ENCODE measurements at regions not wholly inside any gene's neighbourhood (a gene's known extent, or its start where the extent isn't known, plus 50 kb on each side); places are given as distances from the start of the nearest gene placed in this dataset.

- peak; percentile 93 to 97 for DNase-seq
These were observed 320.7 kb upstream of the JARID2 start for GRCh38 chr6:14925025-14925698.

- DNase-seq: no peak
These were observed 320.2 kb upstream of the JARID2 start for GRCh38 chr6:14925699-14926026.

DNA sequence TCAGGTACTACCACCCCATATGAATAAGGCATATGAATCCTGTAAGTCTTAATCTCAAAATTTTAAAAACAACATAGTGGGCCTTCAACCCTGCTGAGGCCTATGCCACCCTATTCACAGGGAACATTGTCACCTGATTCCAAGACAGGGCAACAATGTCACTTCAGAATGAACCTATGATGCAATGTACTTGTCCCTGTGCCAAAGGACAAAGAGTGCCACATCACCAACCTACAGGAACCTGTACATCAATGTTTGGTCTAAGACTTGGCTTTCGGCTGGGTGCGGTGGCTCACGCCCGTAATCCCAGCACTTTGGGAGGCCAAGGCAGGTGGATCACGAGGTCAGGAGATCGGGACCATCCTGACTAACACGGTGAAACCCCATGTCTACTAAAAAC is 318.5 kb upstream of the JARID2 start:
- DNase-seq: peak in 1 of 2 experiments; percentile 42

DNA sequence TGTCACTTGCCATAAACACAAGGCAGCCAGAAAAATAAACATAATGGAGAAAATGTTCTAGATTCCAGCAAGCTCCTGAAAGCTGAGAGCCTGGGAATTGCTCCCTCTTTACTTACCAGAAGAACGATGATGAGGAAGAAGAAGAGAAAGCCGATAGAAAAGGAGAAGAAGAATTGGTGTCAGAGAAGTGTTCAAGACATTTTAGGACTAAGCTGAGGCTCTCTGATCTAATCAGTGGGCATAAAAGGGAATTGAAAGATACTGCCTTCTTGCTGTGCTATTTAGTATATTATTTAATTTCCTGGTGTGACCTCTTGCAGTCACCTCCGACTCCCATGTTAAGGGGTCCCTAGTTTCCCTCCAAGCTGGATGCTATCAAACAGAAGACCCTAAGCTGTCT is 316.6 kb upstream of the JARID2 start:
- DNase-seq: no peak

GRCh38 chr6:14930366-14930989 is 315.4 kb upstream of the JARID2 start:
- DNase-seq: no peak

GRCh38 chr6:14932485-14933182 is 313.2 kb upstream of the JARID2 start:
- DNase-seq: no peak

DNA sequence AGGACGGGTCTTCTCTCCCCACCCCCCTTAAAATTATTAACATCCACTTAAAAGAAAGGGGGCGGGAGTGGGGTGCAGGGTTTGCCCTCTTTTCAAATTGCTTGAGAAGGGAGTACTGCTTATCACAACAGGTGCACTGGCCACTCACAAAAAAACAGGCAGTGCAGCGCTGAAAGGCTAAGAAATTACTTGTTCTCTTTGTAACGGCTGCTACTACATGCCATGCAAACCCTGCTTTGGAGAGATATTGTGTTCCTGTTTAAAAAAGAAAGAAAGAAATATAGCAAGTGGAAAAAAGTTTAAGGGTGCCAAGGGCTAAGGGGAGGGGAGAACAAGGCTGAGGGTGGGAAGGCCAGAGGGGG is 312.7 kb upstream of the JARID2 start:
- peak in 1 of 2 experiments; percentile 33 for DNase-seq

DNA sequence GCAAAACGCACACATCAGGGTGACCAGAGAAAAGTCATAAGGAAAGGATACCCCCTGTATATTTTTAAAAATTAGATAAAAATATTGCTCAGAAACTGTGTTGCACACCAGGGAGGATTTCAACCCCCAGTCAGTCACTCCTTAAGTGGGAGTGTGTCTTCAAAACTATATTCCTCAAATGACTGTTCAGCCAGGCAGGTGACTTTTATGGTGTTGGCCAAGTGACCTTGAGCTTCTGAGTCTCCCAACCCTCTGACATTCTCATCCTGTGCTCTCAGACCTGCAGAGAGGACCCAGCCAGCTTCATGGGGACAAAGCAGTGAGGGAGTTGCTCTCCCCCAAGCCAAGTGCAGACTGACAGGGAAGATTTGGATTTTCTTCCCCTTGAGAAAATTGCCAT is 311.9 kb upstream of the JARID2 start:
- DNase-seq: no peak

- no peak for DNase-seq
These were observed 311.0 kb upstream of the JARID2 start for GRCh38 chr6:14934844-14935243.

DNA sequence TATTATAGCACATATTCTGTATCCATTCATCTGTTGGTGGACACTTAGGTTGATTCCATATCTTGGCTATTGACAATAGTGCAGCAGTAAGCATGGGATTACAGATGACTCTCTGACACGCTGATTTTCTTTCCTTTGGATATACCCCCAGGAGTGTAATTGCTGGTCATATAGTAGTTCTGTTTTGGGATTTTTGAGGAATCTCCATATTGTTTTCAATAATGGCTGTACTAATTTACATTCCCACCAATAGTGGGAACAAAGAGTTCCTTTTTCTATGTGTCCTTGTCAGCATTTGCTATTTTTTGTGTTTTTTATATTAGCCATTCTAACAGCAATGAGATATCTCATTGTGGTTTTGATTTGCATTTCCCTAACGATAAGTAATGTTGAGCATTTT is 309.0 kb upstream of the JARID2 start:
- DNase-seq: no peak

GRCh38 chr6:14943116-14943515 is 302.8 kb upstream of the JARID2 start:
- peak in 1 of 2 experiments; percentile 35 for DNase-seq

DNA sequence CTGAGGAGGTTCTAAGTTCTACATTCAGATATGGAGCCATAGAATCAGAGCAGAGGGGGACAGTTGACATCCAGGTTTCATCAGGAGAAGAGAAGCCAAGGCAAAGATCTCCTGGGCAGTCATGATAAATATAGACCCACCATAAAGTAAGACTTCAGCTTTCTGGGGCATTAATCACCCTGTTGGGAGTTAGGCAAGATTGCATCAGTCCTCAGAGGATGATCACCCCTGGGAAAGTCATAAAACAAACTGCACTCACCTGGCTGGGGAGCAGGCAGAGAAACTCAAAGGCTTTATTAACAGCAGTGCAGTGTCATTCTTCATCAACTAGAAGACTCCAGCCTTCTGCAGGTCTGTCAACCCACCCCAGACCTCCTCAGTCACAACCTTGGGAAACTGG is 301.3 kb upstream of the JARID2 start:
- DNase-seq: no peak

DNA sequence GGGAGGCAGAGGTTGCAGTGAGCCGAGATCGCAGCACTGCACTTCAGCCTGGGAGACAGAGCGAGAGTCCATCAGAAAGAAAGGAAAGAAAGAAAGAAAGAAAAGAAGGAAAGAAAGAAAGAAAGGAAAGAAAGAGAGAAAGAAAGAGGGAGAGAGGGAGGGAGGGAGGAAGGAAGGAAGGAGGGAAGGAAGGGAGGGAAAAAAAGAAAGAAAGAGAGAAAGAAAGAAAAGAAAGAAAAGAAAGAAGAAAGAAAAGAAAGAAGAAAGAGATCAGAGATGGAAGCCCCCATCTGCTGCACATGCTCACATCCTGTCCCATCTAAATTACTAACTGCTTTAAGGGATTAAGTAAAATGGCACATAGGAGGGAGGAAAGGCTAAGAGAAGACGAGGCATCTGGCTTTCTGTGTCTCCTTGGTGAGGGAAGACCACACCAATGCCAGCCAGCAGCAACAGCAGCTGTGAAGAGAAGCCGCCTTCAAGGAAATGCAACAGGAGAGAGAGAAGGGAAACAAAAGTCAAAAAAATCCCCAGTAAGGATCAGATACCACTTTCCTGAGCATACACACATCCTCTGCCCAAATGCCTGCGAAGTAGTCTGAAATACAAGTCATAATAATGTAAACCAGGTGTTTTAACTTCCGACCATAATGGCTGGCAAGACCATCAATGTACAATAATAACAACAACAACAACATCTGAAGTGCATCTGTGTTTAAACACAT is 300.2 kb upstream of the JARID2 start:
- DNase-seq: peak; percentile 77 to 91

GRCh38 chr6:14946753-14947152 is 299.1 kb upstream of the JARID2 start:
- DNase-seq: no peak

- DNase-seq: no peak
These were observed 297.2 kb upstream of the JARID2 start for GRCh38 chr6:14948586-14949245.

DNA sequence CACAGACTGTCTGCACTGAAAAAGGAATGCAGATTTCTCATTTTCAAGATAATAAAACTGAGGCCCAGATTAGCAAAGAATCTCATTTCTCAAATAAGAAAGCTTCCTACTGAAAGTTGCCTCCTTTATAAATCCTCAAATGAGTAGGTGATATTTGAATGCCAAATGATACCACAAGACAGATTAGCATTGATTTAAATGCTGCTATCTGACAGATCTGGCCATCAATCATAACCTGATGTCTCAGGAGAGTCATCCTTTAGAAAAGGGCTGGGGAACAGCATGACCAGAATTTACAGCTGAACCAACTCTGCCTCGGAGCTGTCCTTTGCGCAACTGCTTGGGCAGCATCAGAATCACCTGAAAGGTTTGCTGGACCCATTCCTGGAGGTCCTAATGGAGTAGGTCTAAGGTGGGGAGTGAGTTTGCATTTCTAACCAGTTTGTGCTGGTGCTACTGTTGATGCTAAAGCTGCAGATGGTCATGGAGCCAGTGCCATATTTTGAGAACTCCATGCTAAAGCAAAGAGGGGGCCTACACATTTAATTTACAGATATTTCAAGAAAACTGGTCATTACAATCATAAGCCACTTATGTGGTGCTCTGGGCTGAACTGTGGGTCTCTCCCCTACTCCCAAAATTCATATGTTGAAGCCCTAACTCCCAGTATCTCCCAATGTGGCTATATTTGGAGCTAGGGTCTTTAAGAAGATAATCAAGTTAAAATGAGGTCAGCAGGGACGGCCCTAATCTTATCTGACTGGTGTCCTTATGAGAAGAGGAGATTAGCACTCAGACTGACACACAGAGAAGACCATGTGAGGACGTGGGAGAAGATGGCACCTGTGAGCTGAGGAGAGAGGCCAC is 295.5 kb upstream of the JARID2 start:
- DNase-seq: peak in 1 of 2 experiments; percentile 30

DNA sequence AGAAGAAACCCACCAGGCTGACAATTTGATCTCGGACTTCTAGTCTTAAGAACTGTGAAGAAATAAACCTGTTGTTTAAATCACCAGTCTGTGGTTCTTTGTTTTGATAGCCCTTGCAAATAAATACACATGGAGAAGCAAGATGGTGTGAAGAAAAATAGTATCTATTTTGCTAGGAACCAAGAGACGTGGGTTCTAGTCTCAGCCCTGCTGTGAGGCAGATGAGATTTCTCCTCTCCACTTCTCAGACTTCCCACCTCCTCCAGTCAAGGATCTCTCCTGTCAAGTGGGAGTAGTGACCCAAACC is 294.9 kb upstream of the JARID2 start:
- no peak for DNase-seq

- DNase-seq: no peak
These were observed 294.2 kb upstream of the JARID2 start for GRCh38 chr6:14951704-14952103.

DNA sequence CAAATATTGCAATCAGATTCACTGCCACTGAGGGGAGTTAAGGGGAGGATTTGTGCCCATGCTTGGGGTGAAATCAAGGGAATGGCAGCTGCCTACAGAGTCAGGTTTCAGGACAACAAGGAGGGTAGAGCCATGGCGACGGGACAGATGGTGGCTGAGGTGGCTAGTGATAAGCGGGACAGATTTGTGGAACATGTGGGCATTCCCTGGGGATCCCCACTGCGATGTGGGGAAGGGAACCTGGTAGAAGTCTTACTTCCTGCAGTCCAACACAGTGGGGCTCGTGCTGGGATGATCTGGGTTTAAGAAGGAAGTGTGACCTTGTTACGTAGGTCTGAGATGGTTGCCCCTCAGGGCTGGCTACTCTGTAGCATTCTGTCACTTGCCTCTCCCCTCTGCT is 292.0 kb upstream of the JARID2 start:
- peak; percentile 98 to 100 for DNase-seq

- no peak for DNase-seq
These were observed 288.4 kb upstream of the JARID2 start for GRCh38 chr6:14957355-14958059.

GRCh38 chr6:14959324-14959885 is 286.5 kb upstream of the JARID2 start:
- DNase-seq: no peak

All from NCI-H524 (cell line).